ENCODE measurements at regions not wholly inside any gene's neighbourhood (a gene's known extent, or its start where the extent isn't known, plus 50 kb on each side); places are given as distances from the start of the nearest gene placed in this dataset.

DNA sequence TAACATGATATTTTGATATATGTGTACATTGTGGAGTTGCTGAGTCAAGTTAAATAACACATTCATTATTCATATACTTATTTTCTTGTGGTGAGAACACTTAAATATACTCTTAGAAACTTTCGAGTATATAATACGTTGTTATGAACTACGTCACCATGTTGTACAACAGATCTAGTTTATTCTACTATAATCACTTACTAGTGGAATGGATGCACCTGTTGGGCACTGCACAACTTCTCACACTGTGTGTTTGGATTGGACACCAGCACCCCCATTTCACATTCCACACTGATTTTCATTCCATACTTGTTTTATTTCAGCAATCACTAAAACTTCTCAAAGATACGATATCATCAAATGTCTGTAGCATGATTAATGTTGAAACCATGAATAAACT lies 407.3 kb downstream of the RPS24 start:
- DNase-seq (ENCODE audit: low read depth in 2 of 2), result no peak
- TF ChIP-seq EZH2 (IDR thresholded peaks at IDR 0.05; ENCODE audit: low read length, missing control alignments), result no peak
- Histone ChIP-seq H3K27ac (ENCODE audit: insufficient read depth, low read length) (no peak overlapping the region), H3K9ac (ENCODE audit: insufficient read depth, low read length) (no peak overlapping the region), H3K4me1 (ENCODE audit: control insufficient read depth, extremely low read depth, insufficient read depth, low read length) (no peaks in the 10 kb centered on the region), H3K27me3 (ENCODE audit: control insufficient read depth, insufficient read depth, low read length) (no peaks in the 10 kb centered on the region), H3K4me3 (replicated peaks in 1 of 4; ENCODE audit: control extremely low read depth in 1 of 4, insufficient read depth in 1 of 4, low read depth in 3 of 4, low read length in 4 of 4) (no peak overlapping the region), H2AFZ (ENCODE audit: low read length) (no peak overlapping the region), H3K4me2 (ENCODE audit: extremely low read depth, insufficient read depth, low read length) (no peak overlapping the region), H3K79me2 (ENCODE audit: control insufficient read depth, insufficient read depth, low read length) (no peaks in the 10 kb centered on the region), H3K9me3 (ENCODE audit: control insufficient read depth, insufficient read depth, low read depth, low read length) (no peaks in the 10 kb centered on the region), H3K36me3 (ENCODE audit: control insufficient read depth, insufficient read depth, low read length) (no peaks in the 10 kb centered on the region), H4K20me1 (ENCODE audit: control insufficient read depth, extremely low read depth, insufficient read depth, low read length) (no peaks in the 10 kb centered on the region)

DNA sequence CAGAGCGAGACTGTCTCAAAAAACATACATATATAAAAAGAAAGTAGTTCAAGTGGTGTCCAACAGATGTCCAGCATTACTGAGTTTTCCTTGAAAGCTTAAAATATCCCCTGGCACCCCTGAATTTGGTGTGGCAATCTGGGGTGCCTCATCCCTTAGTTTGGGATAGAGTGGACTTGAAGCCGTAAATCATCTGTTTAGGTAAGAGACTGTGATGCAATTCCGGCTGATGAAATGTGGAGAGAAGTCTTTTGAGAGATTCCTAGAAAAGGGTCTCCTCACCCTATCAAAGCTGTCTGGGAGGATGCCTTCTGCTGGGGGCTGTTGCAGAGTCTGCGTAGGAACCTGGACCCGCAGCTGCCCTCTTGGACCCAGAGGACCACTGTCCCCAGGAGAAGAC lies 408.0 kb downstream of the RPS24 start:
- no peaks in the 10 kb centered on the region for H3K27me3 ChIP-seq (ENCODE audit: control insufficient read depth, insufficient read depth, low read length)
- no peak overlapping the region for H3K4me3 ChIP-seq (replicated peaks in 1 of 4; ENCODE audit: control extremely low read depth in 1 of 4, insufficient read depth in 1 of 4, low read depth in 3 of 4, low read length in 4 of 4)
- H3K4me1 ChIP-seq (ENCODE audit: control insufficient read depth, extremely low read depth, insufficient read depth, low read length), result peaks cover 2% of the 10 kb centered on the region
- DNase-seq (ENCODE audit: low read depth in 2 of 2), result no peak
- no peaks in the 10 kb centered on the region for H3K79me2 ChIP-seq (ENCODE audit: control insufficient read depth, insufficient read depth, low read length)
- TF ChIP-seq EZH2 (IDR thresholded peaks at IDR 0.05; ENCODE audit: low read length, missing control alignments), result no peak
- TF ChIP-seq, protein P1, sequence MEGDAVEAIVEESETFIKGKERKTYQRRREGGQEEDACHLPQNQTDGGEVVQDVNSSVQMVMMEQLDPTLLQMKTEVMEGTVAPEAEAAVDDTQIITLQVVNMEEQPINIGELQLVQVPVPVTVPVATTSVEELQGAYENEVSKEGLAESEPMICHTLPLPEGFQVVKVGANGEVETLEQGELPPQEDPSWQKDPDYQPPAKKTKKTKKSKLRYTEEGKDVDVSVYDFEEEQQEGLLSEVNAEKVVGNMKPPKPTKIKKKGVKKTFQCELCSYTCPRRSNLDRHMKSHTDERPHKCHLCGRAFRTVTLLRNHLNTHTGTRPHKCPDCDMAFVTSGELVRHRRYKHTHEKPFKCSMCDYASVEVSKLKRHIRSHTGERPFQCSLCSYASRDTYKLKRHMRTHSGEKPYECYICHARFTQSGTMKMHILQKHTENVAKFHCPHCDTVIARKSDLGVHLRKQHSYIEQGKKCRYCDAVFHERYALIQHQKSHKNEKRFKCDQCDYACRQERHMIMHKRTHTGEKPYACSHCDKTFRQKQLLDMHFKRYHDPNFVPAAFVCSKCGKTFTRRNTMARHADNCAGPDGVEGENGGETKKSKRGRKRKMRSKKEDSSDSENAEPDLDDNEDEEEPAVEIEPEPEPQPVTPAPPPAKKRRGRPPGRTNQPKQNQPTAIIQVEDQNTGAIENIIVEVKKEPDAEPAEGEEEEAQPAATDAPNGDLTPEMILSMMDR (conservative IDR thresholded peaks at IDR 0.05 in 1 of 2, IDR thresholded peaks at IDR 0.05 in 1 of 2; ENCODE audit: low read depth in 1 of 2, low read length in 2 of 2), result no peak
- no peaks in the 10 kb centered on the region for H3K9me3 ChIP-seq (ENCODE audit: control insufficient read depth, insufficient read depth, low read depth, low read length)
- H3K4me2 ChIP-seq (ENCODE audit: extremely low read depth, insufficient read depth, low read length), result no peak overlapping the region
- no peak overlapping the region for H3K27ac ChIP-seq (ENCODE audit: insufficient read depth, low read length)
- H3K36me3 ChIP-seq (ENCODE audit: control insufficient read depth, insufficient read depth, low read length), result no peaks in the 10 kb centered on the region
- no peak overlapping the region for H3K9ac ChIP-seq (ENCODE audit: insufficient read depth, low read length)
- H4K20me1 ChIP-seq (ENCODE audit: control insufficient read depth, extremely low read depth, insufficient read depth, low read length), result no peaks in the 10 kb centered on the region
- no peak overlapping the region for H2AFZ ChIP-seq (ENCODE audit: low read length)

DNA sequence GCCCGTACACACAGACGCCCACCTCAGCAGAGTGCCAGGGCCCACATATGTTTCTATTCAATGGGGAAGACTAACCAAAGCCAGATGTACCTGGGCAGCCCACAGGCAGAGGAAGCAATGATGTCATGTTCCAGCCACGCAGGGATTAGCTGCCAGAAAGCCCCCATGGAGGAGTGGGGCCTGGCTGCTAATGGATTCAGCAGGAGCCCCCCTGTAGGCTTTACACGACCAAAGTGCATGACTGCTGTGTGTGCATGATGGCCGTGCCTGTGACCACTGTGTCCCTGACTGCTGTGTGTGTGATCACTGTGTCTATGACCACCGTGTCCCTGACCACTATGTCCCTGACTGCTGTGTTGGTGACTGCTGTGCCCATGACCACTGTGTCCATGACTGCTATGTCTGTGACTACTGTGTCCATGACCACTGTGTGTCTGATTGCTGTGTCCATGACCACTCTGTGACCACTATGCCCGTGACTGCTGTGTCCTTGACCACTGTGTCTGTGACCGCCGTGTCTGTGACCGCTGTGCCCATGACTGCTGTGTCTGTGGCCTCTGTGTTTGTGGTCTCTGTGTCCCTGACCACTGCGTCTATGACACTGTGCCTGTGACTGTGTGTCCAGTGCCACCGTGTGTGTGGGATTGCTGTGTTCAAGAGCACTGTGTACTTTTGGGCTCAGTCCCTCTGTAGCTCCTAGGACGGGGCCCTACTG lies 409.3 kb downstream of the RPS24 start:
- TF ChIP-seq, protein P1 (conservative IDR thresholded peaks at IDR 0.05 in 1 of 2, IDR thresholded peaks at IDR 0.05 in 1 of 2; ENCODE audit: low read depth in 1 of 2, low read length in 2 of 2), result no peak
- no peak for TF ChIP-seq EZH2 (IDR thresholded peaks at IDR 0.05; ENCODE audit: low read length, missing control alignments)
- Histone ChIP-seq H3K4me3 (replicated peaks in 1 of 4; ENCODE audit: control extremely low read depth in 1 of 4, insufficient read depth in 1 of 4, low read depth in 3 of 4, low read length in 4 of 4) (no peak overlapping the region), H3K79me2 (ENCODE audit: control insufficient read depth, insufficient read depth, low read length) (no peaks in the 10 kb centered on the region), H3K4me2 (ENCODE audit: extremely low read depth, insufficient read depth, low read length) (no peak overlapping the region), H3K9me3 (ENCODE audit: control insufficient read depth, insufficient read depth, low read depth, low read length) (no peaks in the 10 kb centered on the region), H2AFZ (ENCODE audit: low read length) (no peak overlapping the region), H3K36me3 (ENCODE audit: control insufficient read depth, insufficient read depth, low read length) (no peaks in the 10 kb centered on the region), H3K4me1 (ENCODE audit: control insufficient read depth, extremely low read depth, insufficient read depth, low read length) (peaks cover 2% of the 10 kb centered on the region), H3K27me3 (ENCODE audit: control insufficient read depth, insufficient read depth, low read length) (no peaks in the 10 kb centered on the region), H4K20me1 (ENCODE audit: control insufficient read depth, extremely low read depth, insufficient read depth, low read length) (no peaks in the 10 kb centered on the region), H3K27ac (ENCODE audit: insufficient read depth, low read length) (no peak overlapping the region), H3K9ac (ENCODE audit: insufficient read depth, low read length) (no peak overlapping the region)
- no peak for DNase-seq (ENCODE audit: low read depth in 2 of 2)
